ENCODE measurements at regions not wholly inside any gene's neighbourhood (a gene's known extent, or its start where the extent isn't known, plus 50 kb on each side); places are given as distances from the start of the nearest gene placed in this dataset.
"Not testable (repeated sequence)": the region's sequence is repeated elsewhere in the genome, so short reads cannot be mapped to it uniquely, and the experiment has no call there.

DNA sequence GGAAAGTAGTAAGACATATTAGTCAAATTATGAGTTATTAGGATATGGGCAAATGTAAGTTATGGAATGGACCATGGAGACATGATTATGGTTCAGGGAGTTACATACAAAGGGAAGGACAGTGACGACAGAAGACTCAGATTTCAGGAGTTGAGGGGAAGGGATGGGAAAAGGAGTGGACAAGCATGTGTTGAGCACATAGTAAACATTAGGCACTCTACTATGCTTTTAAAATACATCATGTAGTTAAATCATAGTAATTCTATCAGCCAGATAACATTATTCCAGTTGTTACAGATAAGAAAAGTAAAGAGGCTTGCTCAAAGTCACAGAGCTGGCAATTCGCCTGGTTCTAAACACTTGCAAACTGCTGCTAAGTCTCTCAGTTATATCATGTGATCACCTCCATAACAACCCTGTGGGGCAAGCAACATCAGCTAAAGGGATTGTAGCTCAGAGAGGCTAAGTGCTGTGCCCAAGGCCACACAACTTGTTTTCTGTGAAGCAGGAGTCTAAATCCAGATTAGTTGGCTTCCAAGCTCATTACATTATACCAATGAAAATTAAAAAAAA, 115.2 kb upstream of the MDFIC start:
- DNase-seq (ENCODE audit: low read depth in 2 of 2) = no peak

DNA sequence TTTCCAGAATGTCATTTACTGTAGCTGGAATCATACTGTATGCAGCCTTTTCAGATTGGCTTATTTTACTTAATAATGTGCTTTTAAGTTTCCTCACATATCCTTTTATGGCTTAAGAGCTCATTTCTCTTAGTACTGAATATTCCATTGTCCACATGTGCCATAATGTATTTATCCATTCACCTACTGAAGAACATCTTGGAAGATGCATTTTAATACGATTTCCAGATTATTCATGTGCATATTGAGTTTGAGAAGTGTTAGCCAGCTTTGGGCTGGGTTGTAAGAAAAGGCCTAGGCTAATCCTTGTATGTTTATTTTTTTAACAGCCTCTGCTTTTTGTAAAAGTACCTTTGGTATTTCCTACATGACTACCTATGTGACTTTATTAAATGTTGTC, 109.3 kb upstream of the MDFIC start:
- no peak for DNase-seq (ENCODE audit: low read depth in 2 of 2)

DNA sequence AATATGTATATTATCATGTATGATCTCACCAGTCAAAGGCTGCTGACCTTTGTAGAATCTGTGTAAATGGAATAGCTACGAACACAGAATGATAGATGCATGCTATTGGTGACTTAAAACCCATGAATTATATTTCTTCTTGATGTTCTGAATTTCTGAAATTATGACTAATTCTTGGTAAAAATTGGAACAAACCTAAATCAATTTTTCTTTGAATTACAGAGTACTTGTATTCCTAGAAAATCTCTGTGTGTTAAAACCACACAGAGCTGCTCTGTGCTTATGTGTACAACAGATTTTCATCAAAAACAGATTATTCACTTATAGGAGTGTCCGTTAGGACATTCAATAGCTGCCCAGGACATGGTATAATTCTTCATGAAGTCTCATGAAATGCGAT, 108.3 kb upstream of the MDFIC start:
- no peak for DNase-seq (ENCODE audit: low read depth in 2 of 2)

DNA sequence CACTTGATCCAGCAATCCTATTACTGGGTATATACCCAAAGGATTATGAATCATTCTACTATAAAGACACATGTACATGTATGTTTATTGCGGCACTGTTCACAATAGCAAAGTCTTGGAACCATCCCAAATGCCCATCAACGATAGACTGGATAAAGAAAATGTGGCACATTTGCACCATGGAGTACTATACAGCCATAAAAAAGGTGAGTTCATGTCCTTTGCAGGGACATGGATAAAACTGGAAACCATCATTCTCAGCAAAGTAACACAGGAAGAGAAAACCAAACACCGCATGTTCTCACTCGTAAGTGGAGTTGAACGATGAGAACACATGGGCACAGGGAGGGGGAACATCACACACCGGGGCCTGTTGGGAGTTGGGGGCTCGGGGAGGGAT, 104.9 kb upstream of the MDFIC start:
- DNase-seq (ENCODE audit: low read depth in 2 of 2) = not testable (repeated sequence)

DNA sequence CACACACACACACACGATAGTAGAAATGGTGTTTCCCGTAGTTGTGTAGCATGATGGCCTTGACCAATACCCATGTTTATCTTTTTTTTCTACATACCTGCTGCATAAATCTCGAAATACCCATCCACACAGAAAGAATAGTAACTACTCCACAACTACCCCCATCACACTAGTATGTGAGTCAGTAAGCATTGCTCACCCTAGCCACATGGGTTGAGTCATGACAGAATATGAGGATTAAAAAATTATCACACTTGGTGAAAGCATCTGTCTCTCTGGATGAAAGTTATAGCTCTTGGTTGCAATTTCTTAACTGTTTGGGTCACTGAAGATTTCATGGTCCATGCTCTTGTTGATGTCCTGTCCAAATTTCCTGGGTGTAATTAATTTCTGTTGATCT, 103.4 kb upstream of the MDFIC start:
- DNase-seq (ENCODE audit: low read depth in 2 of 2) = no peak

DNA sequence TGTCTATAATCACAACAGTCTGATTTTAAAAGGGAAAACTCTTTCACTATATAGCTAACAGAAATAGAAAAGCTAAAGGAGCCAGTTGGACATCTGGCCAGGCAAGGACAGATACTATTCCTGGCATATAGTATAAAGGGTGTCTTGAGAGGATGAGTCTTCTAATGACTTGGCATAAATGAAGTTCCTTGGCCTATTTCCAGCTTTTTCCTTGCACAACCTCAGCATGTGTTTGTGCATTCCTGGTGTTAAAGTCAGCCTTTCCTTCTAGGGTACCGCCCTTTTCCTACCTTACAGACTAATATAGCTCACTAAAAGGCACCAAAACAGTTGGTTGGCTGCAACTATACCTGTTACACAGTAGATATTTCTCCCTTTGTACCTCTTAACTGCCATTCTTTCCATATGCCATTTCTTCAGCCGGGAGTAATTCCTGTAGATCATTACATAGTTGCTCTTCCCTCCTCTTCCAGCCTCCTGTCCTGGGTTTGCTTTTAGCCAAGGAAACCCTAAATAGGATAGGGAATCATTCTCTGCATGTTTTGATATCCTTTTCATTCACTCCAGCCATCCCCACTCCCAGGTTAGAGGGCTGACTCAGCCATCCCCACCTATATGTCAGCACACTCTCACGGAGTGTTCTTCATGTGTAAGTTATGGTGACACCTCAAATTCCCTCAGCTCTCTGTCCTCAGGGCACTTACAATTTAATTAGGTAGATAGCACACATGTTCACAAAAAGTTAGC, 102.1 kb upstream of the MDFIC start:
- DNase-seq (ENCODE audit: low read depth in 2 of 2) = no peak

DNA sequence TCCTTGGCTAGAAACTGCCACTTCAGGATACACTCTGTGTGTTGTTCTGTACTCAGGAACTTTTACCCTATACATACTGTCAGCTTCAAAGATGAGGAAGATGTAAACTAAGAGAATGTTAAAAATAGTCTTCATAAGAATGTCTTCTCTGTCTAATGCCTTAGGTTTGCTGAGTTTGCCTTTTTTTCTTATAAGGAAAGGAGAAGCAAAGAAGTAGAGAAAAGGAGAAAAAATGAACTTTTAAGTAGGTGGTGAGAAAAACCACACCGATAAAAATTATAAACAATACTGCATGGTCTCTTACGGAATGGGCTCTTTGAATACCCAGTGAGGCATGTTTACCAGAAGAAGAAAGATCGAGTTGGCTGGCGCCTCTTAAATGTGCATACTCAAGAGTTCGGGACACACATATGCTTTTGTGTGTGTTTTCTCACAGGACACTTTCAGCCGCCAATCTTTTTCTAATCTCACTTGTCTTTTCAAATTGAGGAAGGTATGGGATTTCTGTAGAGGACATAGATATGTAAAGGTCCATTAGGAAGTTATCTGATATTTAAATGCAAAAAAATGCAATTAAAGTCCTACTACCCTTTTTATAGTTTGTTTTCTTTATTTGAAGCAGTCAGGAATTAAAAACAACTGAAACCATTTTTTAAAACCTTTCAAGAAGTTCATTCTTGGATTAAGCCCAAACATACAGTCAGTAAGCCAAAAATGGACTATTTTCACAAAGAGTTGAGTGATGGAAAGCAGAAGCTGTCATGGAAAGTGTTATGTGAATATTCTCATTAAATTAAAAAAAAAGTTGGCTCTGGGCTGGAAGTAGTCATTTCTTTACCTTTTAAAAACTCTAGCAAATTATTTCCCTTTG, 100.6 kb upstream of the MDFIC start:
- no peak for DNase-seq (ENCODE audit: low read depth in 2 of 2)

DNA sequence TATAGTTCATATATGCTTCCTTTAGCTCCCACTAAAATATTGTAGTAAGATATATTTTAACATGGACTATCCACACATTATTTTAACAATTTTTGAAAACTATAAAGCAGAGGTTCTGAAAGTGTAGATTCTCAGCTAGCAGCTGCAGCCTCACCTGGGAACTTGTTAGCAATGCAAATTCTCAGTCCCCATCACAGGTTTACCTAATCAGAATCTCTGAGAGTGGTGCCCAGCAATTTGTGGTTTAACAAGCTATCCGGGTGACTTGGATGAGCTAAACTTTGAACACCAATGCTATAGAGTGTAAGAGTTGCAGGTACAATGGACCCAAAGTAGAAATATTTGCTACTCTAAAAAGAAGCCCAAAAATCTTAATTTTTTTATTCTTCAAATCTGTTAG, 99.8 kb upstream of the MDFIC start:
- DNase-seq (ENCODE audit: low read depth in 2 of 2) = no peak

DNA sequence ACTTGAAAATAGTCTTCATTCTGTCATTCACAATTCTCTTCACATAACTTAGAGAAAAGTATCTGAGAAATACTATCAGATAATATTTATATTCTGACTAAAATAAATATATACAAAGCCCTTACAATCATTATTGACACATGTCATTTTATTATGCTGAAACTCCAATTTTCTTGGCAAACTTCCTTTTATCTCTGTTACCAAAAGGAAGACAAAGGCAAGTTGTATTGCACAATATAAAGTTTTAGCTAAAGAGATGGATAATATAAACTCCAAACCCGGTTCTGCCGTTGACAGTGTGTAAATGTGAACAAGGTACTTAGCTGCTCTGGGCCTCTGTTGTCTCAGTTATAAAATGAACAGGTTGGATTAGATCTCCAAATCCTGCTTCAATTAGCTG, 99.0 kb upstream of the MDFIC start:
- DNase-seq (ENCODE audit: low read depth in 2 of 2) = no peak

DNA sequence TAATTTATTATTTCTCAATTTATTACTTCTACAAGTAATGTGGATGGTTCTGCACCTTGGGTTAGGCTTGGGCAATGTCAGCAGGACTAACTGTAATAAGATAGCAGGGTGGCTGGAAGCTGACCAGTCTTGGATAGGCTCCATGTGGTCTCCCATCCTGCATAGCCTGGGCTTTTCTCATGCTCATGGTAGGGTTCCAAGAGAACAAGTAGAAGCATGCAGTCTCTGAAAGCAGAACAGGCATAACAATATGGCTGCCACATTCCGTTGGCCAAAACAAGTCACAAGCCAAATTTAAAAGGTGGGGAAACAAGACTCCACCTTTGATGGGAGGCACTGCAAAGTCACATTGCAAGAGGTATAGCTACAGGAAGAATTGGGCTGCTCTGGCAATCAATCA, 98.6 kb upstream of the MDFIC start:
- no peak for DNase-seq (ENCODE audit: low read depth in 2 of 2)

DNA sequence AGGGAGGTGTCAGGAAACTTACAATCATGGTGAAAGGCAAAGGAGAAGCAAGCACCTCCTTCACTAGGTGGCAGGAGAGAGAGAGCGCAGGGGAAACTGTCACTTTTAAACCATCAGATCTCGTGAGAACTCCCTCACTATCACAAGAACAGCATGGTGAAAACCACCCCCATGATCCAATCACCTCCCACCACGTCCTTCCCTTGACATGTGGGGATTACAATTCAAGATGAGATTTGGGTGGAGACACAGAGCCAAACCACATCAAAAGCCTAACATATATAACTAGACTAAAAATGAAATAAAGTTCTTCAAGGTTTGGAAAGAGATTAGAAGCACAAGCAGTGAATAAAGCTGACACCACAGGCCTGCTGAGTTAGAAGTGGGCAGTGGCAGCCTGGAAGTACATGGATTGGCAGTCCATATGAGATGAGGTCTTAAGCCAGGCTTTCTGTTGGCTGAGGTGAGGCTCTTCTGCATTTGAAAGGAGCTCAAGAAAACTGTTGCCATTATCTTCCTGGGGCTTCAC, 96.4 kb upstream of the MDFIC start:
- peak; percentile 18 to 47 for DNase-seq (ENCODE audit: low read depth in 2 of 2)

DNA sequence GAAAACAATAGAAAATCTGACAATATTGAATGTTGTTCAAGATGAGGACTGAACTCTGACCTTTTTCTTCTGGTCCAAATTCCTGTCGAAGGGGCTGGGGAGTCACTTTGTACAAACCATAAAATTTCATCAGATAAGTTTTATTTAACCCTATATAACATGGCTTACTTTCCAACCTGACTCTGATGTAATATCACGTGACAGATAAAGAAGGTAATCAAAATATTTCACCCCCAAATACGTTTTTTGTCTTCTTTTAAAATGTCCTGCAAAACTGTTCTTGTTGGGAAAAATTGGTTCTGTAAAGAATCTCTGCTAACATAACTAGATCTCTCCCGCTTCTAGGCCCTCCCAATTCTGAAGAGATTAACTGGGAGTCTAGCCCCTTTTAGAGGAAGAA, 90.9 kb upstream of the MDFIC start:
- DNase-seq (ENCODE audit: low read depth in 2 of 2) = no peak

DNA sequence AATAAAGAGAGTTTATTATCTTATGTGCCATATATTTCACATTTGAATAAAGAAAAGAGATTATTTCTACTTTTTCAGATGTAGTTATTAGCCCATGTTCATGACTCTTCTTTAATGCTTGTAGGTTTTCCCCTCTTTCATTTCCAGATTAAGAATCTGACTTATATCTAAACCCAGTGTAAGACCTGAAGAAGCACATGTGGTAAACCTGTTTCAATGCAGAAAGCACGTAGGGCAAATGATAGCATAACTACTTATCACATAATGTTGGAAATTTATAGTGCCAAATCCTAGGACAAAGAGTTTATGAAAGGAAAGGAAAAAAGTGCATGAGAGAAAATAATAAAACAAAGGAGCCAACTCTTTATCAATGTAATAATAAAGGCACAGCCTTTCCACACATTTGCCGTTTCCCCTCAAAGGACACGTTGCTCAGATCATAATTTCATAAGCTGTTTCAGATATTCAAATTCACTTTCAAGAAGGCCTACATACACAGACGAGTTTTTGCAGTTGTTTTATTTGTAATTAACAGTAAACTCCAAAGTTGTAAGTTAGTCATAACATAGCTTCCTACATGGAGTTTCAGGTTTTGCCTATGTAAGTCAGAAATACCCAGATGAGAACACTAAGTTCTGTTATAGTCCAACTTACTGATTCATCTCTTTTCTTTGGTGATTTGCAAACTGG, 88.8 kb upstream of the MDFIC start:
- DNase-seq (ENCODE audit: low read depth in 2 of 2) = no peak

DNA sequence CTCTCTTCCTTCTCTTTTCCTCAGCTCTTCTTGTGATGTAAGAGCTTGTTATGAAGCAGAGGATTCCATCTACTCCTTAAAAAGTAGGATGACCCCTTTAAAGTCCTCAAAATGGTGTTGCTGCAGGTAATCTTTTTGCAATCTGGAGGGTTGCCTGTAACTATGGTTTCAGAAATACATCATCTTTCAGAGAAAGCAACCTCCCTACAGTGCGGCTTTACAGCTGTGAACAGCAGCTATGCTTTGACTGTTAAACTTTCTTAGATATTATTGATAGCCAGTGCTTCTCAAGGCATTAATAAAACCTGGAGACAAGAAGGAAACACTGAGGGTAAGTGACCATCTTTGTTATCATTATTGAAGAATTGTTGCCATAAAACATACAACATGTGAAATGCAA, 86.6 kb upstream of the MDFIC start:
- DNase-seq (ENCODE audit: low read depth in 2 of 2) = no peak

DNA sequence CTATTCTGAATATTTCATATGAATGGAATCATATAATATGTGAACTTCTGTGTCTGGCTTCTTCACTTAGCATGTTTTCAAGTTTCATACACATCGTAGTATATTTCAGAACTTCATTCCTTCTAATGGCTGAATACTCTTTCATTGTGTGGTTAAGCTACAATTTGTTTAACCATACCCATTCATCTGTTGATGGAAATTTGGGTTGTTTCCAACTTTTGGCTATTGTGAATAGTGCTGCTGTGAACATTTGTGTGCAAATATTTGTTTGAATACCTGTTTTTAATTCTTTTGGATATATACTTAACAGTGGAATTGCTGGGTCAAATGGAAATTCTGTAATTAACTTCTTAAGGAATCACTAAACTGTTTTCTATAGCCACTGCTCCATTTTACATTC, 86.0 kb upstream of the MDFIC start:
- DNase-seq (ENCODE audit: low read depth in 2 of 2) = no peak

DNA sequence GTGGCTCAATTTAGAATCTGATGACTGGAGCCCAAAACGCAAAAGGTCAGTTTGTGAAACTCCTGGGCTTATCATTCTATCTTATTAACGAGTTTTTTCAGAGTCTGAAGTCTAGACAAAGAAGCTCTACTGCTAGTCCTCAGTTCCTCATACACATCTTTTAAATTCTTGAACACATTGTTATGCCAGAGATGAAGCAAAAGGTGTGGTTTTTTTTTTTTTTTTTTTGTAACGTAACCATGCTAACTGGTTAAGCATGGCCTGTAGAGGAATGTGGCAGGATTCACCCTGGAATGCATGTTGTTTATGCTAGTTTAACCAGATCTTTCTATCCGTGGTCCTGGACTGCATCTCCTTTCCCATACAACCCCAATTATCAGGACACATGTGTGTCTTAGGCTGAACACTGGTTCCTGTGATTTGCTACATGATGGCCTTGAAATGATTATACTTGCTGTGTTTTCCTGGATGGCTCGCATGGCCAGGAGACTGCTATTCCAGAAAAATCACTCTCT, 79.3 kb upstream of the MDFIC start:
- no peak for DNase-seq (ENCODE audit: low read depth in 2 of 2)

DNA sequence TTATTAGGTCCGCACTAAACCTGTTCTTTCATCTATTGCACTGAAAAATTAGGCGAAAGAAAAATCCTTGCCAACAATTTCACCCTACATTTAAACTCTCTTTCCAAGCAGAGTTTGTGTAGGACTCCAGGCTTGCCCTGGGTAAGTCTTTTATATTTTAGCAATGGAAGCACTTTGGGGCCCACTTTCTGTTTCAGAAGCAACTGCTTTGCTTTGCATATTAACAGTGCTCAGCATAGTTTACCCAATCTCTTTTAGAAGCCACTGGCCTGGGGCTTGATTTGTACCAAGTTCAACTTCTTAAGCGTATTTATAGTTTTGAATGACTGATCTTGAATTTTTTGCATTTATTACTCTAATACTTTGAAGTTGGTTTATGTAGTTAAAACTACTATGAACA, 78.8 kb upstream of the MDFIC start:
- DNase-seq (ENCODE audit: low read depth in 2 of 2) = no peak

DNA sequence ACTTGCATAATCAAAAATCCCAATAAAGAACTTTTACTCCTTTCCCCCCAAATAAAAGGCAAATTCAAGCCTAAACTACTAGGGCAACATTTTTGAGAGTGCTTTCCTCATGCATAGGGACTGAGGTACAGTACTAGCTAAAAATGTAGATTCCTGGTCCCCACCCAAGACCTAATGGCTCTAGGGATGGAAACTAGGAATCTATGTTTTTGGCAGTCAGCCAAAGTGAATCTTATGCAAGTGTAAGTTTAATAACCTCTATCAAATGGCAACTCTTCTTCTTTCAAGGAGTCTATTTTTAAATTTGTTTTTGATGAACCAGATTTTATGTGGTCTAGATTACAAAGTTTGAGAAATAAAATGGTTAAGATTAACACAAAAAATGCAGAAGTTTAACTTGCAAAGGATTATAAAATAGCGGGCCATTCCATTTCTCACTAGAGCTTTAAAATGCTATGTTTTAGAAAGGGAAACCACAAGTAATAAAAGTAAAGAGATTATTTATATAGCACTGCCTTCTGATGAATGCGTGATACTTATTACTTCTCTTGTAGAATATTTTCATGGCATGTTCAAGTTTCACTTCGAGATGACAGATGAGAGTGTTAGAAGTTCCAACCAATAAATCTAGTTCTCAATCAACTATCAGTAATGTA, 70.4 kb upstream of the MDFIC start:
- no peak for DNase-seq (ENCODE audit: low read depth in 2 of 2)

DNA sequence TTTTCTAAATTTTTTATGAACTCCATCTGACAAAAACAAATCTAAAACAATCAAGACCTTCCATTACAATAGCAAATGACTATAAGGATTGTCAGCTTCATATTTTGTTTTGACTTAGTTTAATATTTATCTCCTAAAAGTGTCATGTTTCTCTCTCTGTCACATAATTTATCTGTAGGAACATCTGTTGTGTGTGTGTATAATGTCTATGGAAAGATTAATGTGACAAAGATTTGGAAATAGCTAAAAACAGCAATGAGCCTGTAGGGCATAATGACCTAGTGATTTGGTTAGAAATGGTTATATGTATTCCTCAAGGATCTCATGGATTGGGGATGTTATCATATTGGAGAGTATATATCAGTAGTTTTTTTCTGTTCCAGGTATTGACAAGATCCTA, 69.6 kb upstream of the MDFIC start:
- no peak for DNase-seq (ENCODE audit: low read depth in 2 of 2)

DNA sequence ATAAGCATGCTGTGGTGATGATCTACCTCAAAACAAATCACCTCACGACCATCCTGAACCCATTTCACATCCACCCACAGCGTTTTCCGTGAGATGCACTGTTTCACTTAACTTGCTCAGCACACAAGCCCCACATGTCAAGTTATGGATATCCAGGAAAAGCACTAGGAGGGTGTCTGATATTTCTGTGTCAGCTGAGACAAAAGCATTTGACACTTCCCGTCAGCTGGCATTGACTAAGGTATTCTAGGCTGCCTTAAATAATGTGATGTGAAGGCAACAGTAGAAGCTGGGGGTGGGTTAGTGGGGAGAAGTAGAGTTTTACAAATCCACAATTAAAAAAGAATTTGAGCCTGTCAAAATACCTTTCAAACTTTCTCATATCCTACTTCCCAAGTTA, 68.7 kb upstream of the MDFIC start:
- DNase-seq (ENCODE audit: low read depth in 2 of 2) = no peak

DNA sequence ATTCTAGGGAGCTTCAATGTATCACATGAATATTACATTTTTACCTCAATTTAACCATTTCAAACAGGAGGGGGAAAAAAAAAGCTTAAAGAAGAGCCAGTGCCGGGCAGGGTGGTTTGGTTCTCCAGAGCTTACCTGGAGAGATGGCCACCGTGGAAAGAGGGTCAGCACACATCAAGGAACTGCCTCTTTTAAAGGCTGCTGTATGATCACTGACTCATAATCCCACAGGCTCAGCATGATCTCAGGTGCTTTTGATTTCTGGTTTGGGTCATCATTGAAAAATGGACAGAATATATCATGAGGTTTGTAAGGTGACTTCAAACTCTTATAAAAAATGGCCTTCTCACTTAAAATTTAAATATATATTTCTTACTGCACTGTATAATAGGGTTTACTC, 67.5 kb upstream of the MDFIC start:
- DNase-seq (ENCODE audit: low read depth in 2 of 2) = no peak

Data from stimulated activated CD8-positive, alpha-beta memory T cell treated with anti-CD3 and anti-CD28 coated beads, Interleukin-15, amount 100 ng/mL, for 48 hours (primary cell).